ENCODE measurements at regions not wholly inside any gene's neighbourhood (a gene's known extent, or its start where the extent isn't known, plus 50 kb on each side); places are given as distances from the start of the nearest gene placed in this dataset.

DNA sequence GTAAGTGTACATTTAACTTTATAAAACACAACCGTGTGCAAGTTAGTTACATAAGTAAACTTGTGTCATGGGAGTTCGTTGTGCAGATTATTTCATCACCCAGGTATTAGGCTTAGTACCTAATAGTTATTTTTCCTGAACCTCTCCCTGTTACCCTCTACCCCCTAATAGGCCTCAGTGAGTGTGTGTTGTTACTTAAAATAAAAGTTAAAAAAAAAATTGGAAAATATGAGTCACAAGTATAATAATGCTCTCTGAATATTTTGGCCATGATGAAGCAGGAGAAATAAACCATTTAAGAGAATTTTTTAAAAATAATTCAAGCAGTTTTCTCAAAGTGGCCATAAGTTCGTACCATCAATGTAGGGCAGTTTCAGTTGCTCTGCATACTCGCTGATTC, 105.1 kb upstream of the GRID2 start:
- DNase-seq (ENCODE audit: low read depth, low spot score): no peak
- Mint-ChIP-seq H3K27ac (ENCODE audit: unreplicated experiment) (no peak overlapping the region), H3K4me1 (no peaks in the 10 kb centered on the region), H3K4me3 (no peak overlapping the region), H3K27me3 (ENCODE audit: low read depth) (no peaks in the 10 kb centered on the region), H3K9me3 (peaks cover 2% of the 10 kb centered on the region), H3K36me3 (ENCODE audit: low read depth) (no peaks in the 10 kb centered on the region)
- TF ChIP-seq, protein P1, sequence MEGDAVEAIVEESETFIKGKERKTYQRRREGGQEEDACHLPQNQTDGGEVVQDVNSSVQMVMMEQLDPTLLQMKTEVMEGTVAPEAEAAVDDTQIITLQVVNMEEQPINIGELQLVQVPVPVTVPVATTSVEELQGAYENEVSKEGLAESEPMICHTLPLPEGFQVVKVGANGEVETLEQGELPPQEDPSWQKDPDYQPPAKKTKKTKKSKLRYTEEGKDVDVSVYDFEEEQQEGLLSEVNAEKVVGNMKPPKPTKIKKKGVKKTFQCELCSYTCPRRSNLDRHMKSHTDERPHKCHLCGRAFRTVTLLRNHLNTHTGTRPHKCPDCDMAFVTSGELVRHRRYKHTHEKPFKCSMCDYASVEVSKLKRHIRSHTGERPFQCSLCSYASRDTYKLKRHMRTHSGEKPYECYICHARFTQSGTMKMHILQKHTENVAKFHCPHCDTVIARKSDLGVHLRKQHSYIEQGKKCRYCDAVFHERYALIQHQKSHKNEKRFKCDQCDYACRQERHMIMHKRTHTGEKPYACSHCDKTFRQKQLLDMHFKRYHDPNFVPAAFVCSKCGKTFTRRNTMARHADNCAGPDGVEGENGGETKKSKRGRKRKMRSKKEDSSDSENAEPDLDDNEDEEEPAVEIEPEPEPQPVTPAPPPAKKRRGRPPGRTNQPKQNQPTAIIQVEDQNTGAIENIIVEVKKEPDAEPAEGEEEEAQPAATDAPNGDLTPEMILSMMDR (conservative IDR thresholded peaks at IDR 0.05): no peak

DNA sequence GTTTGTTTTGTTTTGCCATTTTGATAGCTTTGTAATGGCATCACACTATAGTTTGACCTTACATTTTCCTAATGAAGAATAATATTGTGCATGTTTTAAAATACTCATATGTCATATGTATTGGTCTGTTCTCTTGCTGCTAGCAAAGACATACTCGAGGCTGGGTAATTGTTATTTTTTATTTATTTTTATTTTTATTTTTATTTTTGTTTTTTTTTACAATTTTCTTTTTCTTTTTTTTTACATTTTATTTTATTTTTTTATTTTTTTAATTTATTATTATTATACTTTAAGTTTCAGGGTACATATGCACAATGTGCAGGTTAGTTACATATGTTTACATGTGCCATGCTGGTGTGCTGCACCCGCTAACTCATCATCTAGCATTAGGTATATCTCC, 104.6 kb upstream of the GRID2 start:
- no peaks in the 10 kb centered on the region for H3K27me3 Mint-ChIP-seq (ENCODE audit: low read depth)
- TF ChIP-seq, protein P1 (conservative IDR thresholded peaks at IDR 0.05): no peak
- DNase-seq (ENCODE audit: low read depth, low spot score): no peak
- no peaks in the 10 kb centered on the region for H3K36me3 Mint-ChIP-seq (ENCODE audit: low read depth)
- H3K4me3 Mint-ChIP-seq: no peak overlapping the region
- H3K27ac Mint-ChIP-seq (ENCODE audit: unreplicated experiment): no peak overlapping the region
- H3K4me1 Mint-ChIP-seq: peaks cover 2% of the 10 kb centered on the region
- peaks cover 2% of the 10 kb centered on the region for H3K9me3 Mint-ChIP-seq

DNA sequence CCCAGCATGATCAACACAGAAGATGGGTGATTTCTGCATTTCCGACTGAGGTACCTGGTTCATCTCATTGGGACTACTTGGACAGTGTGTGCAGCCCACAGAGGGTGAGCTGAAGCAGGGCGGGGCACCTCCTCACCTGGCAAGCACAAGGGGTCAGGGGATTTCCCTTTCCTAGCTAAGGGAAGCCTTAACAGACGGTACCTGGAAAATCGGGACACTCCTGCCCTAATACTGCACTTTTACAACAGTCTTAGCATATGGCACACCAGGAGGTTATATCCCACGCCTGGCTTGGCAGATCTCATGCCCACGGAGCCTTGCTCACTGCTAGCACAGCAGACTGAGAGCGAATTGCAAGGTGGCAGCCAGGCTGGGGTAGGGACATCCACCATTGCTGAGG, 92.9 kb upstream of the GRID2 start:
- no peak for DNase-seq (ENCODE audit: low read depth, low spot score)
- no peaks in the 10 kb centered on the region for H3K9me3 Mint-ChIP-seq
- no peaks in the 10 kb centered on the region for H3K4me1 Mint-ChIP-seq
- TF ChIP-seq, protein P1 (conservative IDR thresholded peaks at IDR 0.05): no peak
- peaks cover 5% of the 10 kb centered on the region for H3K36me3 Mint-ChIP-seq (ENCODE audit: low read depth)
- no peak overlapping the region for H3K27ac Mint-ChIP-seq (ENCODE audit: unreplicated experiment)
- H3K4me3 Mint-ChIP-seq: no peak overlapping the region
- no peaks in the 10 kb centered on the region for H3K27me3 Mint-ChIP-seq (ENCODE audit: low read depth)

DNA sequence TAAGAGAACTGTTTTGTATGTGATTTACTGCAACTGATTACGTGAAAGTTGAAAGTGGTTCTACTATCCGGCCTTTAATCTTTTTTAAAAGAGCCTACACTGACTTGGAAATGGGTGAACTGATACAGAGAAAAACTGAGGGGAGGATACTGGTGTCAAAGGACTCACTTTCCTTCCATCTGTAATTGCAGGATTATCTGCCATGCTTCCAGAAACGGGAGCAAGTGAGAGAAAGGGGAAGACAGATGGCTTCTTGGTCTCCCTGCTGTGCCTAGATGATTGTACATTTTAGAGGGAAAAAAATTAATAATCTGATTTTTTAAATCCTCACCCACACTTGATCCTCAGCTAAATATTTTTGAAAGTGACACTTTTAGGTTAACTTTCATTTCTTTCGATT, 88.3 kb upstream of the GRID2 start:
- Mint-ChIP-seq H3K4me3 (no peak overlapping the region), H3K36me3 (ENCODE audit: low read depth) (peaks cover 14% of the 10 kb centered on the region), H3K27ac (ENCODE audit: unreplicated experiment) (no peak overlapping the region), H3K27me3 (ENCODE audit: low read depth) (no peaks in the 10 kb centered on the region), H3K9me3 (peaks cover 12% of the 10 kb centered on the region), H3K4me1 (peaks cover 16% of the 10 kb centered on the region)
- no peak for DNase-seq (ENCODE audit: low read depth, low spot score)
- TF ChIP-seq, protein P1 (conservative IDR thresholded peaks at IDR 0.05): no peak

DNA sequence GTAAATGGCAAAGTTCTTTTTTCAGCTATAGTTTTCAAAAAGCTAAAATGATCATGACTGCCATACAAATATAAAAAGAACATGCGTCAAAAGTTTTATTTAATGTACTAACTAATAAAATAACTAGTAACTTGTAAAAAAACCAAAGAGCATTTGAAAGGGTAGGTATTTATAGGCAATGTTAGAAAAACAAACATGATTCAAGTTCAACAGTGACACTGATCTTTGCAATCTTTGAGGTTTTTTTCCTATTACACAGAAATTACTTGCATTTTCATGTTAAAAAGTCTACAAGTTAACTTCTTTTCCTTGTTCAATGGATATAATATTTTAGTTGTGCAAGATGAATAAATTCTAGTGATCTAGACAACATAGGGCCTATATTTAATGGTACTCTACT, 72.3 kb upstream of the GRID2 start:
- H3K4me3 Mint-ChIP-seq: no peak overlapping the region
- no peaks in the 10 kb centered on the region for H3K36me3 Mint-ChIP-seq (ENCODE audit: low read depth)
- H3K27ac Mint-ChIP-seq (ENCODE audit: unreplicated experiment): no peak overlapping the region
- no peak for DNase-seq (ENCODE audit: low read depth, low spot score)
- TF ChIP-seq, protein P1 (conservative IDR thresholded peaks at IDR 0.05): no peak
- peaks cover 4% of the 10 kb centered on the region for H3K9me3 Mint-ChIP-seq
- no peaks in the 10 kb centered on the region for H3K27me3 Mint-ChIP-seq (ENCODE audit: low read depth)
- peaks cover 19% of the 10 kb centered on the region for H3K4me1 Mint-ChIP-seq

DNA sequence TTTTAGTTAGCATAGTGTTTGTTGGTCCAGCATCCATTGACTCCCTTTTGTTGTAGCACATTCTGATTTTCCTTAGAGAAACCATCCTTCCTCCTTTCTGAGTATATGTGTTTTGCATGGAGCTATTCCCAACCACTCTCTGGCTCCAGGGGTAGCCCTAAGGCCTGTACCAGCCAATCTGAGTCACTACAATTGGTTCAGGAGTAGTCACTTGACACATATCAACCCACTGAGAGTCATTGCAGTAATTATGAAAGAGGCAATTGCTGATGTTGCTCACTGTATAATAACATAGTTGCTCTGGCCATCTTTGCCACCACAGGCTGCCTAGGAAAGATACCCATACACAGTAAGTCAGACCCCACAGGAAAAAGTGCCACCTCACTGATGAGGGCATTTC, 71.2 kb upstream of the GRID2 start:
- TF ChIP-seq, protein P1 (conservative IDR thresholded peaks at IDR 0.05): no peak
- peaks cover 4% of the 10 kb centered on the region for H3K9me3 Mint-ChIP-seq
- H3K36me3 Mint-ChIP-seq (ENCODE audit: low read depth): no peaks in the 10 kb centered on the region
- peaks cover 27% of the 10 kb centered on the region for H3K4me1 Mint-ChIP-seq
- no peak overlapping the region for H3K4me3 Mint-ChIP-seq
- DNase-seq (ENCODE audit: low read depth, low spot score): no peak
- no peak overlapping the region for H3K27ac Mint-ChIP-seq (ENCODE audit: unreplicated experiment)
- H3K27me3 Mint-ChIP-seq (ENCODE audit: low read depth): no peaks in the 10 kb centered on the region

Measured in neural crest cell (in vitro differentiated cells).